ENCODE measurements at regions not wholly inside any gene's neighbourhood (a gene's known extent, or its start where the extent isn't known, plus 50 kb on each side); places are given as distances from the start of the nearest gene placed in this dataset.

DNA sequence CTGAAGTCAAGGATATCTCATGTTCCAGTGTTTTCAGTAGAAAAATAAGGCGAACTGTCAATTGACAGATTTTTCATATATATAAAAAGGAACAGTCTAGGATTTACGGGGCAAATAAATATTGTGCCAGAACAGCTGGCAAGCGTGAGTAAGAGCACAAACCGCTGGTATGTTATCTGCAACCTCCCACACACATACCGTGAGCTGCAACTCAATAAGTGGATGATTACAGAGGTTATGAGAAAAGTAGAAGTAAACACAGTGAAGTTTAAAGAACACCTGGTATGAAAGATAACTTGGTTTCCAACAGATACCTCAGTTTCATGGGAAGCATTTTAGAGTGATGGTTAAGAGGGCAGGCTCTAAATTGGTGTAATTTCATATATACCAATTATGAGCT lies 733.4 kb downstream of the TUSC7 start:
- DNase-seq (ENCODE audit: low read depth in 2 of 3, low spot score in 1 of 3), result no peak

GRCh38 chr3:117444175-117444574 lies 734.6 kb downstream of the TUSC7 start:
- DNase-seq (ENCODE audit: low read depth in 2 of 3, low spot score in 1 of 3), result no peak

DNA sequence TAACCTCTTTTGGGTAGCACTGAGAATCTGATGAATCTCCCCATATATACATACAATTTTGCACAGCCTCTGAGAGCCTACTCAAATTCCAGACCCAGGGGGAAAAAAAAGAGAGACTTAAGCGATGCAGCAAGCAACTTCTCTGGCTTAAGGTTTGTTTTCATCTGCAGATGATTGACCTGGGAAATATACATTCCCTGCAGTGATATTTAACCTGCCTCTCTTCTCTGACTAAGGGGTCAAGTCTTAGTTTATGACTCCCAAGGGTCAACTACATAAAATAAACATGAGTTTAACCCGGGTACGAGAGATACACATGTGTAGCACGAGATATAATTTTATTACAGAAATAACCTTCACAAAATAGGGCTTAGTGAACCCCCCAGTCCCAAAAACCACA lies 737.8 kb downstream of the TUSC7 start:
- DNase-seq (ENCODE audit: low read depth in 2 of 3, low spot score in 1 of 3), result no peak

DNA sequence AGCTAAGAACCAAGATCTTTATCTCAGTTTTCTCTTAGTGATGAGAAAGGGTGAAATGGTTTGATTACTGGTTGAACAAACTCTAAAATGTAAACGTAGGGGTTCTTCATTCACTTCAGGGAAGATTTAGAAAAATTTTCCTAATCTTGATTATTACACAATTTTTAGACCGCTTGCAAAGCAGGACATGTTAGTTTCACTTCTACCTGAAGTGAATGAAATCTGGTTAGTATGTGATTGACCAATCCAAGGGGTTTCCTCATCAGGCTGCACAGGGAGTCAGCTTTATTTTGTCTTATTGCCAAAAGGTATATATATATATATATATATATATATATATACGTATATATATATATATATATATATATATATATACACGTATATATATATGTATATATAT lies 740.4 kb downstream of the TUSC7 start:
- no peak for DNase-seq (ENCODE audit: low read depth in 2 of 3, low spot score in 1 of 3)

GRCh38 chr3:117454254-117454653 lies 744.7 kb downstream of the TUSC7 start:
- no peak for DNase-seq (ENCODE audit: low read depth in 2 of 3, low spot score in 1 of 3)

GRCh38 chr3:117454908-117455307 lies 745.3 kb downstream of the TUSC7 start:
- DNase-seq (ENCODE audit: low read depth in 2 of 3, low spot score in 1 of 3), result no peak

- DNase-seq (ENCODE audit: low read depth in 2 of 3, low spot score in 1 of 3), result no peak
Observed at GRCh38 chr3:117455782-117456181, 746.2 kb downstream of the TUSC7 start.

GRCh38 chr3:117463276-117464115 lies 753.9 kb downstream of the TUSC7 start:
- DNase-seq (ENCODE audit: low read depth in 2 of 3, low spot score in 1 of 3), result no peak

- DNase-seq (ENCODE audit: low read depth in 2 of 3, low spot score in 1 of 3), result no peak
Observed at GRCh38 chr3:117471831-117472230, 762.3 kb downstream of the TUSC7 start.

- no peak for DNase-seq (ENCODE audit: low read depth in 2 of 3, low spot score in 1 of 3)
Observed at GRCh38 chr3:117473981-117474538, 764.5 kb downstream of the TUSC7 start.

- no peak for DNase-seq (ENCODE audit: low read depth in 2 of 3, low spot score in 1 of 3)
Observed at GRCh38 chr3:117476572-117476971, 767.0 kb downstream of the TUSC7 start.

DNA sequence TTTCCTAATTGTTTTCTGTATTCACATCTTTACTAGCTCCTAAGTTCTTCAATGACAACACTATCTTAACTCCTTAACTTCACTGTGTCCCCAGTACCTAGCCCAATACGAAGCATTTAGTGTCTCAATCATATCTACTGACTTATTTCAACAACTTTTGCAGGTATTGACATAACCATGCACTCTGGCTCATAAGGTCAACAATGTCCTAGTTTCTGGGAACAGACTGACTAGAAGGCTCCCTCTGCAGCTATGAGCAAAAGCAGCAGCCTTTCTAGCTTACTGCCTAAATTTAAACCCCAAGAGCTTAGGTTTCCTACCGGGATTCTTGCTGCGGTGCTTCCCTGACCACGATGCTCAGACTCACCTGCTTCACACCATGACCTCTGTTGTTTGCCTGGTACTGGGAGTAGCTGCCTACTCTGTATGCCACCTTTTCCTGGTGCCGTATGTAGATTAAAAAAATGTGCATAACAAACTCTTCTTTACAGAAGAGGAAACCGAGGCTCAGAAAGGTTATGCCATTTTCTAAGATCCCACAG lies 767.7 kb downstream of the TUSC7 start:
- no peak for DNase-seq (ENCODE audit: low read depth in 2 of 3, low spot score in 1 of 3)

DNA sequence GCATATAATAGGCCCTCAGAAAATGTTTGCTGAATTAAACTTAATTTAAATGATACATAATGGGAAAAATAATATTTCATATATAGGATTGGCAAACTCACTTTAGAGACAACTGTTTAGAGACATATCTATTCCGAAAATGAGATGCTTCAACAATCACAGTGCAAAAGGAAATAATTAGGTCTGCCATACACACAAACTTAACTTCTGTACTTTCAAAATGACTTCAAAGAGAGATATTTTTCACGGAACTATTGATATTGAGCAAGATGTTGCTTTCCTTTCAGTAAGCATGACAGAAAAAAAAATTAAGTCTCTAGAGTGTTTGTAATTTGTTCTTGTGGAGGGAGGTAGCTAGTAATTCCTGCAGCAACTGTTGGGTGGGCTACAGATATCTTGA lies 769.5 kb downstream of the TUSC7 start:
- no peak for DNase-seq (ENCODE audit: low read depth in 2 of 3, low spot score in 1 of 3)

- DNase-seq (ENCODE audit: low read depth in 2 of 3, low spot score in 1 of 3), result no peak
Observed at GRCh38 chr3:117480525-117480924, 770.9 kb downstream of the TUSC7 start.

- no peak for DNase-seq (ENCODE audit: low read depth in 2 of 3, low spot score in 1 of 3)
Observed at GRCh38 chr3:117480972-117481371, 771.4 kb downstream of the TUSC7 start.

DNA sequence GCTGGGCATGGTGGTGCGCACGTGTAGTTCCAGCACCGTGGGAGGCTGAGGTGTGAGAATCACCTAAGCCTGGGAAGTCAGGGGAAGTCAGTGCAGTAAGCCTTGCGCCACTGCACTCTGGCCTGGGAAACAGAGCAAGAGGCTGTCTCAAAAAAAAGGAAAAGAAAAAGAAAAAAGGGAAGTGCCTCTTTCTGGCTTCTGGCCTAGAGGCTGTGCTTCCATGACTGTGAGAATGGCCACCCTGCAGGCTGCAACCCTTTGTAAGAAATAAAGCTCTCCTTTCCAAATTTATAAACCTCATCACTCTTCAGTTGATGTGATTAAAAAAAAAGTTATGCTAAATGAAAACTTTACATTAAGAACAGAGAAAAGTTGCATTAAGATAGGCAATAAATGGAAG lies 774.3 kb downstream of the TUSC7 start:
- DNase-seq (ENCODE audit: low read depth in 2 of 3, low spot score in 1 of 3), result no peak

DNA sequence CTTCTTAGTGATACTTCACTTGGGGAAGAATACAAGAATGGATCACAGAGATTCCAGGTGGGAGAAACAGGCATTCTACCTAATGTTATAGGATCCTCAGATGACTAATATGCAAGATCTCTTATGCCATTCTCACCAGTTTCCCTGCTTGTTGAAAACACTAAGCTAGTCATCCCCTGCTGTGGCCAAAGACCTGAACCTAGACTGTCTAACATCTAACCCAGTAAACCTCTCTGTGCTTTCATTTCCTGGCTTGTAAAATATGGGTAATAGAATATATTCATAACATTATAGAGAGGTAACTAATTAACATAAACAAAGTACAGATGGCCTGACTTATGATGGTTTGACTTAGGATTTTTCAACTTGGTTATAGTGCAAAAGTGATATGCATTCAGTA lies 776.3 kb downstream of the TUSC7 start:
- no peak for DNase-seq (ENCODE audit: low read depth in 2 of 3, low spot score in 1 of 3)

GRCh38 chr3:117486719-117487716 lies 777.4 kb downstream of the TUSC7 start:
- no peak for DNase-seq (ENCODE audit: low read depth in 2 of 3, low spot score in 1 of 3)

- no peak for DNase-seq (ENCODE audit: low read depth in 2 of 3, low spot score in 1 of 3)
Observed at GRCh38 chr3:117488983-117489382, 779.4 kb downstream of the TUSC7 start.

DNA sequence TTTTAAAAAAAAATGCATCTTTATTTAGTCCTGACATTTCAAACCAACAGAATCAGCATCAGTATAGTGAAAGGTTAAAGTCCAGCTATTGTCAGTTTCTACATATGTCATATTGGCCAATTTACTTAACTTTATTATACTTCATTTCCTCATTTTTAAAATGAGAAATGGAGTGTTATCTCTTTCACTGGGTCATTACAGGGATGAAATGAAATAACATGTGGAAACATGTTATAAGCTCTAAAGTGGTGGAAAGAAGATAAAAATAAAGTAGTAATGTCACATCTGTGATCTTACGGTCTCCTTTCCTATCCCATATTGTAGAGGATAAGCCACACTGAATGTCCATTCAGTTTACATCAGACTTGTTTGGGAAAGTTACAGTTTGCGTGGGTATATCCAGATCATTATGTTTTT lies 780.1 kb downstream of the TUSC7 start:
- no peak for DNase-seq (ENCODE audit: low read depth in 2 of 3, low spot score in 1 of 3)

DNA sequence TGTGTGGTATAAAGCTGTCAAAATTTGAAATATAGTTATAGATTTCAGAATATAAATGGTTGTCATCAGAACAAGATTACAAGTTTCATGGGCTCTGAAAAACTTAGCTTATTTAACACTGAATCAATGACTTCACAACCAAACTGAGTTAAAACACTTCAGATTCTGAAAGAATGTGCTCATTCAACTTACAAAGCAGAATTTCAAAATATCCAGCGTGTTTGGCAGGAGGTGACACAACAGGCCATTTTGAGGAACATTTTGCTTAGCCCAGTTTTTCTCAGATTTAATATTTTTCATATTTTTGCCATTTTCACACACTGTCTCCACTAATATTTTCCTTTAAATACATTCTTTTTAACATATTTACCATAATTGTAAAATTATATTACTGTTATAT lies 781.1 kb downstream of the TUSC7 start:
- no peak for DNase-seq (ENCODE audit: low read depth in 2 of 3, low spot score in 1 of 3)
